ENCODE measurements at regions not wholly inside any gene's neighbourhood (a gene's known extent, or its start where the extent isn't known, plus 50 kb on each side); places are given as distances from the start of the nearest gene placed in this dataset.

DNA sequence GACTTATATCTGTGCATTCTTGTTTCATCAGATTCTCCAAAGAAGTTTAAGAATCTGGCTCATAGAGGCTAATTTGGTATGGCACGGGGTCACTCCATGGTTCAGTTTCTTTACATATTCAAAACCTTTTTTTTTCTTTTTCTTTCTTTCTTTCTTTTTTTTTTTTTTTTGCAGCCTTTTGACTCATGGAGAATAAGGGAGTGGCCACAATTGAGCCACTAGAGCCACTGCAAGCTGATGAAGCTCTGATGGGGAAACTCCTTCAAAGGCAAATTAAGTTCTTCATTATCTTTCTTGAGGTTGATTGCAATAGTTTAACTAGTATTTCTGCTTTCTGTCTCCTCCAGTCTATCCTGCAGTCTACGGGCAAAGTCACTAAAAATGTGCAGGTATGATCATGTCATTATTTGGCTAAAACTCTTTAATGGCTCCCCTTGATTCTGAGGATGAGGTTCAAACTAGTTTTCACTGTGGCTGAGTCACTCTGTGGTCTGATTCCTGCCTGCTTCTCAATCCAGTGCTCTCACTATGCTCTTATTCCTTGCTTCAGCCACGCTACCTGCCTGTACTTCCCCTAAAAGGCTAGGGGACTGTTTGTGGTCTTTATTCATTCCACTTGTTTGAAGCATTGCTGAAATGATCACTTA lies 93.5 kb upstream of the RIOK2 start:
- 66 to 72% methylated on average over 3 of the region's 3 CpGs for WGBS, 2 donors
- ATAC-seq (ENCODE audit: insufficient read depth, low FRiP score) = no peak
- no peak for DNase-seq
- no peak overlapping the region for H3K27ac ChIP-seq (ENCODE audit: low read depth in 1 of 2, low read length in 1 of 2)
- no peak overlapping the region for H3K4me3 ChIP-seq
- no peaks in the 10 kb centered on the region for H3K36me3 ChIP-seq (ENCODE audit: control insufficient read depth in 4 of 4, insufficient read depth in 4 of 4, low read length in 4 of 4)
- H3K9me3 ChIP-seq (ENCODE audit: control insufficient read depth in 4 of 4, insufficient read depth in 3 of 4, low read length in 3 of 4) = peaks cover 0 to 13% (median 2%) of the 10 kb centered on the region in 4 donors
- TF ChIP-seq, protein P1, sequence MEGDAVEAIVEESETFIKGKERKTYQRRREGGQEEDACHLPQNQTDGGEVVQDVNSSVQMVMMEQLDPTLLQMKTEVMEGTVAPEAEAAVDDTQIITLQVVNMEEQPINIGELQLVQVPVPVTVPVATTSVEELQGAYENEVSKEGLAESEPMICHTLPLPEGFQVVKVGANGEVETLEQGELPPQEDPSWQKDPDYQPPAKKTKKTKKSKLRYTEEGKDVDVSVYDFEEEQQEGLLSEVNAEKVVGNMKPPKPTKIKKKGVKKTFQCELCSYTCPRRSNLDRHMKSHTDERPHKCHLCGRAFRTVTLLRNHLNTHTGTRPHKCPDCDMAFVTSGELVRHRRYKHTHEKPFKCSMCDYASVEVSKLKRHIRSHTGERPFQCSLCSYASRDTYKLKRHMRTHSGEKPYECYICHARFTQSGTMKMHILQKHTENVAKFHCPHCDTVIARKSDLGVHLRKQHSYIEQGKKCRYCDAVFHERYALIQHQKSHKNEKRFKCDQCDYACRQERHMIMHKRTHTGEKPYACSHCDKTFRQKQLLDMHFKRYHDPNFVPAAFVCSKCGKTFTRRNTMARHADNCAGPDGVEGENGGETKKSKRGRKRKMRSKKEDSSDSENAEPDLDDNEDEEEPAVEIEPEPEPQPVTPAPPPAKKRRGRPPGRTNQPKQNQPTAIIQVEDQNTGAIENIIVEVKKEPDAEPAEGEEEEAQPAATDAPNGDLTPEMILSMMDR (IDR thresholded peaks at IDR 0.05; ENCODE audit: control extremely low read depth, extremely low read depth) = no peak
- no peak overlapping the region for H3K9ac ChIP-seq (ENCODE audit: insufficient read depth in 1 of 2, low read length in 2 of 2)
- H3K4me1 ChIP-seq (ENCODE audit: control insufficient read depth in 5 of 5, insufficient read depth in 5 of 5, low read length in 5 of 5) = no peaks in the 10 kb centered on the region
- H3K27me3 ChIP-seq (ENCODE audit: control insufficient read depth in 3 of 3, insufficient read depth in 3 of 3, low read length in 2 of 3) = no peaks in the 10 kb centered on the region

DNA sequence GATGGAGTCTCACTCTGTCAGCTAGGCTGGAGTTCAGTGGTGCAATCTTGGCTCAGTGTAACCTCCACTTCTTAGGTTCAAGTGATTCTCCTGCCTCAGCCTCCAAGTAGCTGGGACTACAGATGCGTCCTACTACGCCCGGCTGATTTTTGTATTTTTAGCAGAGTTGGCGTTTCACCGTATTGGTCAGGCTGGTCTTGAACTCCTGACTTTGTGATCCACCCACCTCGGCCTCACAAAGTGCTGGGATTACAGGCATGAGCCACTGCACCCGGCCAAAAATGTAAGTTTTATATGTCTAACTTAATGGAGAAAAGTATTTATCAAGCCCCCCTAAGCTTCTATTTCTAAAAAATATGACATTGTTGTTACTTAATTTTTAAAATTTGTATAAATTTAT lies 98.2 kb upstream of the RIOK2 start:
- H3K9me3 ChIP-seq (ENCODE audit: control insufficient read depth in 4 of 4, insufficient read depth in 3 of 4, low read length in 3 of 4) = peaks cover 0 to 7% (median 0%) of the 10 kb centered on the region in 4 donors
- WGBS, 2 donors = 92 to 94% methylated on average over 7 of the region's 7 CpGs
- H3K27me3 ChIP-seq (ENCODE audit: control insufficient read depth in 3 of 3, insufficient read depth in 3 of 3, low read length in 2 of 3) = no peaks in the 10 kb centered on the region
- no peaks in the 10 kb centered on the region for H3K36me3 ChIP-seq (ENCODE audit: control insufficient read depth in 4 of 4, insufficient read depth in 4 of 4, low read length in 4 of 4)
- no peak for ATAC-seq (ENCODE audit: insufficient read depth, low FRiP score)
- no peak overlapping the region for H3K9ac ChIP-seq (ENCODE audit: insufficient read depth in 1 of 2, low read length in 2 of 2)
- TF ChIP-seq, protein P1 (IDR thresholded peaks at IDR 0.05; ENCODE audit: control extremely low read depth, extremely low read depth) = no peak
- H3K4me1 ChIP-seq (ENCODE audit: control insufficient read depth in 5 of 5, insufficient read depth in 5 of 5, low read length in 5 of 5) = no peaks in the 10 kb centered on the region
- no peak overlapping the region for H3K27ac ChIP-seq (ENCODE audit: low read depth in 1 of 2, low read length in 1 of 2)
- no peak overlapping the region for H3K4me3 ChIP-seq
- no peak for DNase-seq

DNA sequence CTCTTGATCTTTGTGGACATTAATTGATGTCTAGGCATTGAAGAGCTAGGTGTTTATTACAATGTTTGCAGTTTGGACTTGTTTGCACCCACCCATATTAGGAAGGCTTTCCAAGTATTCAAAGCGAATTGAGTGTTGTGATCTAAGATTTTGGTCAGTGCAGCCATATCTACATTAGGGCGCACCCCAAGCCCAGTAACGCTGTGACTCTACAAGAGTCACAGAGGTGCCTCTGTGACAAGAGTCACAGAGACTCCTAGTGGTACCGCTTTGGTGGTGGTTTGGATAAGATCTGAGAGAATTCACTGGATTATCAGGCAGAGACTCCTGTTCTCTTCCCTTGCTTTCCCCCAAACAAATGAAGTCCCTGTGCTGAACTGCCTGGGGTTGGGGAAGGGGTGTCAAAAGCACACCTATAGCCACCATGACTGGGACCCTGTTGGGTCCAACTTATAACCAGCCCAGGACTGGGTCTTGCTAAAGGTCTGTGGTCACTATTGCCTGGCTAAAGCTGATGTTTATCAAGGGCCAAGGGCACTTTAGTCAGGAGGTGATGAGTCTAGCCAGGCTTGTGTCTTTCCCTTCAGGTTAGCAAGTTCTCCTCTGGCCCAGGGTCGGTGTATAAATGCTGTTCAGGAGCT lies 114.1 kb upstream of the RIOK2 start:
- TF ChIP-seq, protein P1 (IDR thresholded peaks at IDR 0.05; ENCODE audit: control extremely low read depth, extremely low read depth) = no peak
- H3K4me3 ChIP-seq = no peak overlapping the region
- peak; percentile 77 for ATAC-seq (ENCODE audit: insufficient read depth, low FRiP score)
- no peaks in the 10 kb centered on the region for H3K36me3 ChIP-seq (ENCODE audit: control insufficient read depth in 4 of 4, insufficient read depth in 4 of 4, low read length in 4 of 4)
- no peaks in the 10 kb centered on the region for H3K9me3 ChIP-seq (ENCODE audit: control insufficient read depth in 4 of 4, insufficient read depth in 3 of 4, low read length in 3 of 4)
- H3K27me3 ChIP-seq (ENCODE audit: control insufficient read depth in 3 of 3, insufficient read depth in 3 of 3, low read length in 2 of 3) = no peaks in the 10 kb centered on the region
- H3K27ac ChIP-seq (ENCODE audit: low read depth in 1 of 2, low read length in 1 of 2) = no peak overlapping the region
- 22 to 29% methylated on average over 5 of the region's 5 CpGs for WGBS, 2 donors
- peak; percentile 45 to 54 (median 51) for DNase-seq
- H3K4me1 ChIP-seq (ENCODE audit: control insufficient read depth in 5 of 5, insufficient read depth in 5 of 5, low read length in 5 of 5) = no peaks in the 10 kb centered on the region
- no peak overlapping the region for H3K9ac ChIP-seq (ENCODE audit: insufficient read depth in 1 of 2, low read length in 2 of 2)

Measured in lung (tissue), 11 donors.